Duodenal mucosa (tissue), 2 donors: ENCODE measurements at regions not wholly inside any gene's neighbourhood (a gene's known extent, or its start where the extent isn't known, plus 50 kb on each side); places are given as distances from the start of the nearest gene placed in this dataset.
"Not testable (repeated sequence)": the region's sequence is repeated elsewhere in the genome, so short reads cannot be mapped to it uniquely, and the experiment has no call there.

Experiments
- H3K27ac ChIP-seq: one replicate; pipeline ENCODE4 v1.7.0; 2013; ENCODE audit warnings: low read depth, low read length
- H3K27me3 ChIP-seq, 2 donors: one replicate each; pipeline ENCODE4 v1.7.0; 2013; ENCODE audit warnings: low read length in 2 of 2, control low read depth in 1 of 2; ENCODE audit not compliant: insufficient read depth in 2 of 2, control insufficient read depth in 1 of 2
- H3K36me3 ChIP-seq, 2 donors: one replicate each; pipeline ENCODE4 v1.7.0; 2013; ENCODE audit warnings: low read length in 2 of 2, control low read depth in 1 of 2; ENCODE audit not compliant: insufficient read depth in 2 of 2, control insufficient read depth in 1 of 2
- H3K4me1 ChIP-seq, 2 donors: one replicate each; pipeline ENCODE4 v1.7.0; 2013; ENCODE audit warnings: low read length in 2 of 2, control low read depth in 1 of 2; ENCODE audit not compliant: insufficient read depth in 2 of 2, control insufficient read depth in 1 of 2
- H3K4me3 ChIP-seq, 2 donors: one replicate each; pipeline ENCODE4 v1.7.0; 2013; ENCODE audit warnings: low read length in 2 of 2, low read depth in 1 of 2
- H3K9ac ChIP-seq, 2 donors: one replicate each; pipeline ENCODE4 v1.7.0; 2013; ENCODE audit warnings: low read length in 2 of 2, low read depth in 1 of 2
- H3K9me3 ChIP-seq, 2 donors: one replicate each; pipeline ENCODE4 v1.7.0; 2013; ENCODE audit warnings: low read length in 2 of 2, control low read depth in 1 of 2; ENCODE audit not compliant: control insufficient read depth in 1 of 2

DNA sequence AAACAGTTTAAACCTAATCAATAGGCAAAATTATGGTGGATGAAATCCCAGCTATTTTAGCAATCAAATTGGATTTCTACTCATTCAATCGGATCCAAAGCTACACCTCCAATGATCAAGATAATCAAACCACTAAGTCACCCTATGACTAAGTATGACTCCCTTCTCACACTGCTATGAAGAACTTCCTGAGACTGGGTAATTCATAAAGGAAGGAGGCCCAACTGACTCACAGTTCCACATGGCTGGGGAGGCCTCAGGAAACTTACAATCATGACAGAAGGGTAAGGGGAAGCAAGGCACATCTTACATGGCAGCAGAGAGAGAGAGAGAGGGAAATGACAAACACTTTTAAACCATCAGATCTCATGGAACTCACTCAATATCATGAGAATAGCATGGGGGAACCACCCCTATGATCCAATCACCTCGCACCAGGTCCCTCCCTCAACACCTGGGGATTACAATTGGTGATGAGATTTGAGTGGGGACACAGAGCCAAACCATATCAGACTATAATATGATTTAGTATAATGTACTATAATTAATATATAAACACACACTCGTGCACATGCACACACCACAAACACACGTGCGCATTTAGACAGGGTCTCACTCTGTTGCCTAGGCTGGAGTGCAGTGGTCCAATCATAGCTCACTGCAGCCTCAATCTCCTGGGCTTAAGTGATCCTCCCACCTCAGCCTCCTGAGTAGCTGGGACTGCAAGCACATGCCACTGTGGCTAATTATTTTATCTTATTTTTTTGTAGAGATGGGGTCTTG lies 213.6 kb upstream of the FOXK1 start:
- Histone ChIP-seq H3K27ac (no peak overlapping the region), H3K36me3 (no peaks in the 10 kb centered on the region), H3K9ac (no peak overlapping the region), H3K4me1 (no peaks in the 10 kb centered on the region), H3K4me3 (no peak overlapping the region), H3K27me3 (no peaks in the 10 kb centered on the region), H3K9me3 (no peaks in the 10 kb centered on the region)

DNA sequence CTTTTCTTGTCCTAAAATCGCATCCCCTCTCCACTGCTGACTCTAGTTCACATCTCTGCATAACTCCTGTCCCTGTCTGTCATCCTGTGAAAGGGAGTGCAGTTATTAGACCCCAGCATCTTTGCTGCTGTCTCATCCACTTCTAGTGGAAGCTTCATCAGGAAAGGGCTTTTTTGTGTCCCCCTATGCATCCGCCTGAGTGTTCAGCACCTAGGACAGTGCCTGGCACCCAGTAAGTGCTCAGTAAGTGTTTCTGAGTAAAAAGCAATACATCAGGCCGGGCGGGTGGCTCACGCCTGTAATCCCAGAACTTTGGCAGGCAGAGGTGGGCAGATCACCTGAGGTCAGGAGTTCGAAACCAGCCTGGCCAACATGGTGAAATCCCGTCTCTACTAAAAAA lies 211.8 kb upstream of the FOXK1 start:
- Histone ChIP-seq H3K4me3 (no peak overlapping the region), H3K36me3 (no peaks in the 10 kb centered on the region), H3K4me1 (no peaks in the 10 kb centered on the region), H3K27ac (no peak overlapping the region), H3K9ac (no peak overlapping the region), H3K9me3 (no peaks in the 10 kb centered on the region), H3K27me3 (no peaks in the 10 kb centered on the region)

DNA sequence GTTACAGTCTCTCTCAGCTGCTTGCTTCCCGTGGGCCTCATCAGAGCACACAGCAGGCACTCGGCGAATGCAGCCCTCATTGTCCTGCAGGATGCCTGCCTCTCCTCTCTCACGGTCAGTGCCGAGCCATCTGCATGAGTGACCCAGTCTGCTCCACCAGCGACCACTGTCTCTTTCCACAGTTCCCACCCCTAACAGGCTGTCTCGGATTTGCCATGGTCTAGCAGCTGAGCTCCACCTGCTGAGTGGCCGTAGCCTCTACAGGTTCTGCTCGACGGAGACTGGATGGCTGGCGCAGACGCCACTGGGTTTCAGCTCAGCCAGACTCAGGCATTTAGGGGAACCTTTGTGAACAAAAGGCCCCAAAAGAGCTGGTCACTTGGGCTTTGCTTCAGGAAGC lies 209.4 kb upstream of the FOXK1 start:
- no peak overlapping the region for H3K9ac ChIP-seq
- no peak overlapping the region for H3K4me3 ChIP-seq
- no peaks in the 10 kb centered on the region for H3K36me3 ChIP-seq
- H3K27me3 ChIP-seq, result no peaks in the 10 kb centered on the region
- H3K27ac ChIP-seq, result no peak overlapping the region
- no peaks in the 10 kb centered on the region for H3K9me3 ChIP-seq
- no peaks in the 10 kb centered on the region for H3K4me1 ChIP-seq

DNA sequence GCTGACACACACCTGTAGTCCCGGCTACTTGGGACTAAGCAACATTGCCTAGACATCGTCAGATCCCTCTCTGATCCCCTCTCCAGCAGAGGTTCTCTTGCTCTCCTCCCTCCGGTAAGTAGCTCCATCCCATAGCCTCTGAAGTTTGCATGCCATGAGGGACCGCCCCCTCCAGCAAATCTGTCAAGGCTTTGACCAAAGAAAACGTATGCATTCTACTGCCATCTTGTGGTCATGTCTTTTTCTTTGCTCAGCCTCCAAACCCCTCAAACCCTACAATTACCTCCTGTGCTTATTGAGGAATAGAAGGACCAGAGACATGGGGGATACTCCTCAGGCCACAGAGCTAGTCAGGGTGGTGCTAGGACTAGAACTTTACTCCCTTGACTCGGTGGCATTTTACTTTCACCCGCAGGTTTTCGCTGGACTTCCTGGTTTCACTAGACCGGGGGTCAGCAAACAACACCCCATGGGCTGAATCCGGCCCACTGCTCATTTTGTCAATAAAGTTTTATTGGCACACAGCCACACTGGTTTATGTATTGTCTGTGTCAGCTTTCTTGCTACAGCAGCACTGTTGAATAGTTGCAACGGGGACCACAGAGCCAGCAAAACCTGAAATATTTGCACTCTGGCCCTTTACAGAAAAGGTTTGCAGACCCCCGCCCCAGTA lies 202.6 kb upstream of the FOXK1 start:
- Histone ChIP-seq H3K27me3 (no peaks in the 10 kb centered on the region), H3K9ac (no peak overlapping the region), H3K36me3 (no peaks in the 10 kb centered on the region)

GRCh38 chr7:4480131-4480530 lies 202.0 kb upstream of the FOXK1 start:
- not testable (repeated sequence) for H3K27me3 ChIP-seq, H3K4me1 ChIP-seq, H3K9me3 ChIP-seq, H3K36me3 ChIP-seq, H3K4me3 ChIP-seq, H3K9ac ChIP-seq, H3K27ac ChIP-seq

More for the DNA sequence above, 202.6 kb upstream of the FOXK1 start:
- H3K9me3 ChIP-seq, result peaks cover 10% of the 10 kb centered on the region in 2 donors
- no peak overlapping the region for H3K27ac ChIP-seq
- no peaks in the 10 kb centered on the region for H3K4me1 ChIP-seq
- no peak overlapping the region for H3K4me3 ChIP-seq

GRCh38 chr7:4483851-4484250 lies 198.2 kb upstream of the FOXK1 start:
- Histone ChIP-seq H3K9ac (no peak overlapping the region), H3K27me3 (no peaks in the 10 kb centered on the region)

GRCh38 chr7:4484545-4484944 lies 197.6 kb upstream of the FOXK1 start:
- H3K4me3 ChIP-seq, result no peak overlapping the region
- H3K36me3 ChIP-seq, result no peaks in the 10 kb centered on the region
- H3K9ac ChIP-seq, result no peak overlapping the region
- H3K9me3 ChIP-seq, result peaks cover 10% of the 10 kb centered on the region in 2 donors
- H3K27ac ChIP-seq, result no peak overlapping the region
- no peaks in the 10 kb centered on the region for H3K4me1 ChIP-seq
- no peaks in the 10 kb centered on the region for H3K27me3 ChIP-seq

More at GRCh38 chr7:4483851-4484250, 198.2 kb upstream of the FOXK1 start:
- Histone ChIP-seq H3K4me3 (no peak overlapping the region), H3K27ac (no peak overlapping the region), H3K36me3 (no peaks in the 10 kb centered on the region), H3K9me3 (peaks cover 10% of the 10 kb centered on the region in 2 donors), H3K4me1 (no peaks in the 10 kb centered on the region)

GRCh38 chr7:4486907-4487306 lies 195.2 kb upstream of the FOXK1 start:
- H3K36me3 ChIP-seq, result no peaks in the 10 kb centered on the region
- no peak overlapping the region for H3K27ac ChIP-seq
- no peaks in the 10 kb centered on the region for H3K27me3 ChIP-seq
- H3K9ac ChIP-seq, result no peak overlapping the region
- peaks cover 10% of the 10 kb centered on the region in 2 donors for H3K9me3 ChIP-seq
- no peaks in the 10 kb centered on the region for H3K4me1 ChIP-seq
- no peak overlapping the region for H3K4me3 ChIP-seq

GRCh38 chr7:4496911-4497310 lies 185.2 kb upstream of the FOXK1 start:
- not testable (repeated sequence) for H3K36me3 ChIP-seq, H3K4me1 ChIP-seq, H3K9ac ChIP-seq, H3K9me3 ChIP-seq, H3K27me3 ChIP-seq, H3K27ac ChIP-seq, H3K4me3 ChIP-seq

DNA sequence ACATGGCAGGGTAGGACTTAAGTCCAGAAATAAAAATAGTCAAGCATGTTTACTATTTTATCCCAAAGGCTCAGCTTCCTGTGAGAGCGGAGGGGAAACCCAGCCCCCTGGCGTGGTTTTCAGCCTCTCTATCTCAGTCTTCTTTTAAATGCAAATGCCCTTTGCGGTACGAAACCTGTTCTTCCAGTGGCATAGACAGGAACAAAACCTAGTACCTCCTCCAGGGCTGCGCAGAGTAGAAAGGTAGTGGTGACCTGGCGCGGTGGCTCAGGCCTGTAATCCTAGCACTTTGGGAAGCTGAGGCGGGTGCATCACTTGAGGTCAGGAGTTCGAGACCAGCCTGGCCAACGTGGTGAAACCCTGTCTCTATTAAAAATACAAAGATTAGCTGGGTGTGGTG lies 181.3 kb upstream of the FOXK1 start:
- H3K9ac ChIP-seq, result no peak overlapping the region
- no peaks in the 10 kb centered on the region for H3K36me3 ChIP-seq
- H3K27ac ChIP-seq, result no peak overlapping the region
- no peaks in the 10 kb centered on the region for H3K4me1 ChIP-seq
- peaks cover 0 to 2% of the 10 kb centered on the region in 2 donors for H3K9me3 ChIP-seq
- no peak overlapping the region for H3K4me3 ChIP-seq
- no peaks in the 10 kb centered on the region for H3K27me3 ChIP-seq
